Astrocyte of the spinal cord (primary cell): ENCODE measurements at regions not wholly inside any gene's neighbourhood (a gene's known extent, or its start where the extent isn't known, plus 50 kb on each side); places are given as distances from the start of the nearest gene placed in this dataset.

ENCODE experiments used
- DNase-seq: peaks from one replicate; pipeline ENCODE4 v3.0.0; 2011; ENCODE audit warnings: low read depth, low spot score
- H3K4me3 ChIP-seq: 2 replicates; pipeline ENCODE4 v1.5.1; 2011; ENCODE audit warnings: low read depth, mild to moderate bottlenecking, low read length, moderate library complexity
- in situ Hi-C: cut with HindIII; loops from 2 replicates; pipeline ENCODE4 v1.10.0; 2017; ENCODE audit warnings: low sequenced_read_pairs
- TF ChIP-seq, protein P1 (sequence below): IDR thresholded peaks from 2 replicates; pipeline ENCODE4 v1.5.1; 2012; ENCODE audit warnings: low read depth, mild to moderate bottlenecking, low read length, inconsistent platforms

DNA sequence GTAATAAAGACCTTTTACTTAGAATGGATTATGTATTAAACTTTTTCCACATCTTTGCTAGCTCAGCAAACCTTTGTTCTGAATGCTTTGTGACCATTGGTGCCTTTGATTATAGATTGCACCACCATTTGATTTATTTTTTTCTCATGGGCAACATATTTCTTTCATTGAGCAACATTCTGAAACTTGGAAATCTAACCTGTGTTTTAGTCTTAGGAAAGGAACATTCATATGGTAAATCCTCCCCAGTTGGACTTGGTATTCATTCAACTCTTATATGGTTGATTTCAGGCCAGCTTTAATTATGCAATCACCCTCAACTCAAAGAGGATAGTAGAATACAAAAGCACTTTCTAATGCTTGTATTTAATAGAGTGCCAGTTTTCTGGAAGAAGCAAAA, 1077.9 kb upstream of the ZEB2 start:
- in situ Hi-C loops = no loop called here

DNA sequence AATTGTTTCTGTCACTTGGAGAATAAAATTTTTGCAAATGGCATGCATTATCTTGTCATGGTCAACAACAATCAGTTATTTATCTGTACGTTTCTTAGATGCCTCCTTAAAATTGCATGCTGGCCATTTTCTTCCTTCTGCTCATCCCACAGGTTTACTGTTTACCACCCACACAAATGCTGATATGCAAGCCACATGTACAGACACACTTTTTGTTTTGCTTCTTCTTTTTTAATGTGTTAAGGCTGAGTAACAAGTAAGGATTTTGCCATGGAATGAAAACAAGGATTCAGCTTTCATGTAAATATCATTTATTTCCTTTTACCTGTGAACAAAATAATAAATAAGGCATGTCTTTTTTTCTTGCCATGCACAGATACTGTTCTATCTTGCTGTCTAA, 1077.1 kb upstream of the ZEB2 start:
- no peak overlapping the region for H3K4me3 ChIP-seq
- in situ Hi-C loops = no loop called here
- DNase-seq = no peak
- TF ChIP-seq, protein P1, sequence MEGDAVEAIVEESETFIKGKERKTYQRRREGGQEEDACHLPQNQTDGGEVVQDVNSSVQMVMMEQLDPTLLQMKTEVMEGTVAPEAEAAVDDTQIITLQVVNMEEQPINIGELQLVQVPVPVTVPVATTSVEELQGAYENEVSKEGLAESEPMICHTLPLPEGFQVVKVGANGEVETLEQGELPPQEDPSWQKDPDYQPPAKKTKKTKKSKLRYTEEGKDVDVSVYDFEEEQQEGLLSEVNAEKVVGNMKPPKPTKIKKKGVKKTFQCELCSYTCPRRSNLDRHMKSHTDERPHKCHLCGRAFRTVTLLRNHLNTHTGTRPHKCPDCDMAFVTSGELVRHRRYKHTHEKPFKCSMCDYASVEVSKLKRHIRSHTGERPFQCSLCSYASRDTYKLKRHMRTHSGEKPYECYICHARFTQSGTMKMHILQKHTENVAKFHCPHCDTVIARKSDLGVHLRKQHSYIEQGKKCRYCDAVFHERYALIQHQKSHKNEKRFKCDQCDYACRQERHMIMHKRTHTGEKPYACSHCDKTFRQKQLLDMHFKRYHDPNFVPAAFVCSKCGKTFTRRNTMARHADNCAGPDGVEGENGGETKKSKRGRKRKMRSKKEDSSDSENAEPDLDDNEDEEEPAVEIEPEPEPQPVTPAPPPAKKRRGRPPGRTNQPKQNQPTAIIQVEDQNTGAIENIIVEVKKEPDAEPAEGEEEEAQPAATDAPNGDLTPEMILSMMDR = no peak

More for the DNA sequence above, 1077.9 kb upstream of the ZEB2 start:
- H3K4me3 ChIP-seq = no peak overlapping the region
- TF ChIP-seq, protein P1 = no peak
- peak; percentile 36 for DNase-seq

DNA sequence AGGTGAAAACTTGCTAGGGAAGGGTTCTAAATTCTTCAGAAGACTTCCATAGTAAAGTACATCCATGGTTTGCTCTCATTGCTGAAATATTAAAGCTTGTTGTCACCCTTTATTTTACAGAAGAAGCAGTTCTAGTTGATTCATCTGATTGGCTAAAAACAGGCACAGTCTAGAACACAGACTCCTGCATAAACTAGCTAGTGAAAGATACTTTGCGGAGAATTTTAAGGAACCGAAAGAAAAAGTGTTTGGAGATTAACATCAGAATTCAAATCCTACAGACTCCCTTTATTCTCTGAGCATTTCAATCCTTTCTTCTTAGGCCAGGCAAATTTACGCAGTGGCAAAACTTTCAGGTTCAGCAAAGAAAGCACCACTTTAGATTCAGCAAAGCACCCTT, 1076.5 kb upstream of the ZEB2 start:
- no peak for DNase-seq
- in situ Hi-C loops = no loop called here
- TF ChIP-seq, protein P1 = no peak
- no peak overlapping the region for H3K4me3 ChIP-seq

DNA sequence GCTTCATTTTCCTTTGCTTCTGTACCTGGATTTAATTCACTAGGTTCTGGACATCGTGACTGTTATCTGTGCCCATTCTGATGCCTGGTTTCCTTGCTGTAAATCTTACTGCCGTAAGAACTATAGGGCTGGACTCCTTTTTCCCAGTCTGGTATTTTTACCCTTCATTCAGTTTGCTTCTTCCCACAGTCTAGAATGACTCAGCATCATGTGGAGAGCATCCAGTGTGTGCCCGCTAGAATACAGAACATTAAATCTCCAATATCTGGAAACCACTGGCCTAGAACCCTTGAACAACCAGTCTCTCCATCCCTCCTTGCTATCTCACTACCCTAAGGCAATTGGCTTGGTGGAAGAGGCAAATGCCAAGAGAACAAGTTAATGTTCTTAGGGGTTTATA, 1075.4 kb upstream of the ZEB2 start:
- TF ChIP-seq, protein P1 = no peak
- in situ Hi-C loops = no loop called here
- H3K4me3 ChIP-seq = no peak overlapping the region
- no peak for DNase-seq

DNA sequence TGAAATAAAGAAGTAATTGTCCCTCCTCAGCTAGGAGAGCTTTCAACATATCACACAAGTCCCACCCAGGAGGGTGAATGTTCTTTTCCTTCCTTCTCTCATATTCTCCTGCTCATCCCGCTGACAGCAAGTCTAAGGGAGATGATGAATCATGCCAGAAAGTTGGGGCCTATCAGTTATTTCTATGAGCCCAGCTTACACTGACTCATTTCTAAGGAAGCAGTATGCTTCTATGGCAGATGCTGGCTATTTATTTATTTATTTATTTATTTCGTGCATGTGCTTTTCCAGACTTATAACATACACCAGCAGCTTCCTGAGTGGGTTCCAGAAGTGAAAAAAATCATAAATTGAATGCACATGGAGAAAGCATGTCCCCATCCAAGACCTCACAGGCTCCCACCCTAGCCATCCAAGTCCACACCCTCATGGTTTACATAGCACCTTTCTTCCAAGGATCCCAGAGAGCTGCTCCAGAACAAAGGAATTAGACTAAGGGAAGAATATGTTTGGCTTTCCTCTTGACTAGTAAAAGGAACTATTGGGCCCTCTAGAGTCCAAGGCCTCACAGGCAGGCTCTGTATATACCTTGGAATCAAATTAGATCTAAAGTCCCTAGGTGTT, 1074.2 kb upstream of the ZEB2 start:
- peak; percentile 85 for DNase-seq
- in situ Hi-C loops = no loop called here
- no peak overlapping the region for H3K4me3 ChIP-seq
- TF ChIP-seq, protein P1 = peak; percentile 37

DNA sequence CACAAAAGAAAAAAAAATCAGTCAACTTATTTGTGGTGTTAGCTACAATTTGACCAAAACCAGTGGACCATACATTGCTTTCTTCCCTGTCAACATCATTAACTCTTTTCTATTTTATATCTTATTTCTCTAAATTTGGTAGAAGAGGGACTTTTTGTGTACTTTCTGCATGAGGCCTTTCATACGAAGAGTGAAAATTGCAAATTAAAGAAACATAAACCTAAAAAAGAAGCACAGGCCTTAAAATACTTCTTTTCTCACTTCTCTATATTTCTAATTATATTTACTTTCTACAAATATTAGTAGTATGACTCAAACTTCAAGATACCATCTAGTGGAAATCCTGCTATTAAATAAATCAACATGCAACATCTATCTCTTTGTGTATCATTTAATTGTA, 1073.4 kb upstream of the ZEB2 start:
- in situ Hi-C loops = no loop called here
- DNase-seq = no peak

More for the DNA sequence above, 1073.4 kb upstream of the ZEB2 start:
- TF ChIP-seq, protein P1 = no peak
- H3K4me3 ChIP-seq = no peak overlapping the region
